SK-N-SH (cell line): ENCODE measurements at regions not wholly inside any gene's neighbourhood (a gene's known extent, or its start where the extent isn't known, plus 50 kb on each side); places are given as distances from the start of the nearest gene placed in this dataset.

ENCODE experiments used
- CTCF ChIA-PET: fragments of 300-600, 350-600 bp; formaldehyde crosslinking; extraction: SDS; loops from one replicate; lab custom pipeline; 2021; lab: Yijun Ruan, JAX
- POLR2A ChIA-PET: fragments of 350-600 bp; sonication (Branson Sonifier 250); formaldehyde crosslinking; extraction: SDS; loops from one replicate; lab custom pipeline; 2020; ENCODE audit warnings: antibody characterized with exemption, inconsistent platforms; lab: Yijun Ruan, JAX
- DNase-seq: peaks from one replicate; pipeline ENCODE4 v3.0.0; 2012
- H2AFZ ChIP-seq: fragments of 200-600 bp; sonication (generic); 2 replicates; pipeline ENCODE4 v1.8.1; 2016; ENCODE audit warnings: antibody characterized with exemption, mild to moderate bottlenecking, low read depth
- H3F3A ChIP-seq: fragments of 200-600 bp; sonication (generic); replicated peaks from 2 replicates; pipeline ENCODE3; 2016; ENCODE audit warnings: antibody characterized with exemption, mild to moderate bottlenecking; ENCODE audit not compliant: insufficient read depth
- H3K27ac ChIP-seq, 2 experiments: fragments of 200-500 bp in 1 of 2; fragments of 200-600 bp in 1 of 2; sonication (Bioruptor generic) in 1 of 2; sonication (generic), shearing (Covaris generic) in 1 of 2; 2 replicates each; pipeline versions ENCODE4 v1.5.1 to v1.6.1; 2014 to 2016; ENCODE audit warnings: low read depth in 2 of 2, inconsistent platforms in 1 of 2, low read length in 1 of 2, mild to moderate bottlenecking in 1 of 2, mixed read lengths in 1 of 2
- H3K27me3 ChIP-seq: fragments of 200-600 bp; sonication (generic), shearing (Covaris generic); 2 replicates; pipeline ENCODE4 v1.6.1; 2016; ENCODE audit warnings: mixed run types; ENCODE audit not compliant: insufficient read depth
- H3K36me3 ChIP-seq, 2 experiments: fragments of 200-500 bp in 1 of 2; fragments of 200-600 bp in 1 of 2; sonication (Bioruptor generic) in 1 of 2; sonication (generic) in 1 of 2; replicated peaks in 1 of 2; 2 replicates each; pipeline versions ENCODE3 to v1.5.1; 2014 to 2016; ENCODE audit warnings: low read length in 1 of 2, mild to moderate bottlenecking in 1 of 2; ENCODE audit not compliant: insufficient read depth in 2 of 2, control insufficient read depth in 1 of 2
- H3K4me1 ChIP-seq, 2 experiments: fragments of 200-500 bp in 1 of 2; fragments of 200-600 bp in 1 of 2; sonication (Bioruptor generic) in 1 of 2; sonication (generic), shearing (Covaris generic) in 1 of 2; 2 replicates each; pipeline versions ENCODE4 v1.5.1 to v1.6.1; 2014 to 2016; ENCODE audit warnings: low read depth in 1 of 2, low read length in 1 of 2, mixed run types in 1 of 2; ENCODE audit not compliant: insufficient read depth in 2 of 2, control insufficient read depth in 1 of 2
- H3K4me2 ChIP-seq: fragments of 200-600 bp; sonication (generic), shearing (Covaris generic); 2 replicates; pipeline ENCODE4 v1.6.1; 2017; ENCODE audit warnings: mixed run types
- H3K4me3 ChIP-seq, 2 experiments: fragments of 200-500 bp in 1 of 2; fragments of 200-600 bp in 1 of 2; sonication (Bioruptor generic) in 1 of 2; sonication (generic), shearing (Covaris generic) in 1 of 2; 2 replicates each; pipeline versions ENCODE4 v1.5.1 to v1.8.1; 2014 to 2016; ENCODE audit warnings: low read depth in 2 of 2, inconsistent platforms in 1 of 2, low read length in 1 of 2, mild to moderate bottlenecking in 1 of 2, mixed read lengths in 1 of 2, moderate library complexity in 1 of 2
- H3K79me2 ChIP-seq: fragments of 200-600 bp; sonication (generic); 2 replicates; pipeline ENCODE4 v1.8.1; 2017; ENCODE audit warnings: mild to moderate bottlenecking; ENCODE audit not compliant: insufficient read depth
- H3K9ac ChIP-seq: fragments of 200-600 bp; sonication (generic); 2 replicates; pipeline ENCODE4 v1.6.1; 2017; ENCODE audit warnings: mixed run types
- H3K9me2 ChIP-seq: fragments of 200-600 bp; sonication (generic); 2 replicates; pipeline ENCODE4 v1.6.1; 2017; ENCODE audit warnings: mixed run types
- H3K9me3 ChIP-seq: fragments of 200-600 bp; sonication (generic); 2 replicates; pipeline ENCODE4 v1.6.1; 2017; ENCODE audit warnings: mixed run types, mild to moderate bottlenecking, moderate library complexity
- H4K20me1 ChIP-seq: fragments of 200-600 bp; sonication (generic); 2 replicates; pipeline ENCODE4 v1.6.1; 2017; ENCODE audit warnings: mild to moderate bottlenecking, mixed run types; ENCODE audit not compliant: insufficient read depth
- CHD2 ChIP-seq: fragments of 150-350 bp; IDR thresholded peaks from 2 replicates; pipeline ENCODE4 v1.6.1; 2018; ENCODE audit warnings: low read length; ENCODE audit not compliant: partially characterized antibody
- CTCF ChIP-seq: fragments of 200-600 bp; sonication (generic); IDR thresholded peaks from 2 replicates; pipeline ENCODE4 v1.6.1; 2017; ENCODE audit warnings: antibody characterized with exemption, mild to moderate bottlenecking, moderate library complexity
- EP300 ChIP-seq, 2 experiments: IDR thresholded peaks; 2 replicates each; pipeline versions ENCODE4 v1.4.0 to v1.6.1; 2012; ENCODE audit warnings: borderline replicate concordance in 1 of 2, low read depth in 1 of 2, low read length in 1 of 2
- FOSL2 ChIP-seq: IDR thresholded peaks from 2 replicates; pipeline ENCODE4 v1.4.0; 2012; ENCODE audit warnings: low read depth, mild to moderate bottlenecking, moderate library complexity, borderline replicate concordance
- FOXJ3 ChIP-seq: sonication (generic); formaldehyde crosslinking; IDR thresholded peaks from 2 replicates; pipeline ENCODE4 v1.5.1; 2020; ENCODE audit warnings: mild to moderate bottlenecking, missing genetic modification reagents
- FOXM1 ChIP-seq: IDR thresholded peaks from 2 replicates; pipeline ENCODE4 v1.4.0; 2012; ENCODE audit warnings: low read depth, mild to moderate bottlenecking
- GABPA ChIP-seq: IDR thresholded peaks from 2 replicates; pipeline ENCODE4 v1.4.0; 2012; ENCODE audit warnings: low read depth, mild to moderate bottlenecking
- JUND ChIP-seq: IDR thresholded peaks from 2 replicates; pipeline ENCODE4 v1.4.0; 2012
- NFIC ChIP-seq: IDR thresholded peaks from 2 replicates; pipeline ENCODE4 v1.4.0; 2012; ENCODE audit warnings: borderline replicate concordance
- PBX3 ChIP-seq: IDR thresholded peaks from 2 replicates; pipeline ENCODE4; 2012
- RCOR1 ChIP-seq: fragments of 150-350 bp; IDR thresholded peaks from 2 replicates; pipeline ENCODE4 v1.6.1; 2017; ENCODE audit warnings: antibody characterized with exemption, low read length
- SIN3A ChIP-seq: IDR thresholded peaks from 2 replicates; pipeline ENCODE4 v1.6.1; 2012; ENCODE audit warnings: low read depth, mild to moderate bottlenecking, low read length, moderate library complexity, borderline replicate concordance
- SMC3 ChIP-seq: IDR thresholded peaks from 2 replicates; pipeline ENCODE4 v1.6.1; 2012; ENCODE audit warnings: low read depth, low read length, improper control_type of control experiment
- TCF12 ChIP-seq: IDR thresholded peaks from 2 replicates; pipeline ENCODE4 v1.4.0; 2012
- TEAD4 ChIP-seq: IDR thresholded peaks from 2 replicates; pipeline ENCODE4 v1.4.0; 2012; ENCODE audit warnings: mild to moderate bottlenecking, borderline replicate concordance; ENCODE audit not compliant: insufficient read depth
- USF1 ChIP-seq: IDR thresholded peaks from 2 replicates; pipeline ENCODE4 v1.4.0; 2012; ENCODE audit warnings: low read depth, borderline replicate concordance
- WGBS: methylation state at CpG from one replicate; pipeline ENCODE4 v1.1.6; 2017; ENCODE audit warnings: low lambda C conversion rate; 5-methylcytosine and 5-hydroxymethylcytosine counted together
- TF ChIP-seq, protein P1 (sequence below): IDR thresholded peaks from 2 replicates; pipeline ENCODE4 v1.4.0; 2012; ENCODE audit warnings: low read depth, borderline replicate concordance

DNA sequence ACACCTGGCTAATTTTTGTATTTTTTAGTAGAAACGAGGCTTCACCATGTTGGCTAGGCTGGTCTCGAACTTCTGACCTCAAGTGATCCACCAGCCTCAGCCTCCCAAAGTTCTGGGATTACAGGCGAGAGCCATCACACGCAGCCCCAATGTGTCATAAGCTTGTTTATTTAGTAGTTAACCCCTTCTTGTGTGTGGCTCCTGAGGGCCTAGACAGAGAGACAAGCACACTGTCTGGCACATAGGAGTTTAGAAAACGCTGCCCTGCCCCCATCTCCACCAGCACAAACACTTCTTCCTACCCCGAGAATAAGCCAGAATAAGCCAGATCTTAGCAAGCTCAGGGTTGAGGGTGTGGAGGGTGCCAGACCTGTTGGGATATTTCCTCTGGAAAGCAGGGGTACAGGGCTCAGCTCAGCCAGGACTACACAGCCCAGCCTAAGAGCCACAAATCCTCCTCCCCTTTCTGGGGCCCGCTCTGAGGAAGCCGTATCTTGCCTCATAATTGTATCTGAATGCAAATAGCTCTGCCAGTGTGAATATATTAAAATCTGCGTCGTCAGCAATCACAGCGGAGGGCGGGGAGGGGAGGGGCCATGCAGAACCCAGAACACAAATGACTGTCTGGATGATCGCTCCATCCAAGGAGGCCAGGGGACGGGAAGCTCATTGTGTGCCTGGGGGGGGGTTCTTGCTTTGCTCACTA, 247.3 kb downstream of the MN1 start:
- H3K27ac ChIP-seq: no peak overlapping the region
- H2AFZ ChIP-seq: no peak overlapping the region
- H3K36me3 ChIP-seq: no peaks in the 10 kb centered on the region
- H4K20me1 ChIP-seq: no peaks in the 10 kb centered on the region
- no peaks in the 10 kb centered on the region for H3K9me2 ChIP-seq
- H3K4me2 ChIP-seq: no peak overlapping the region
- no peaks in the 10 kb centered on the region for H3K4me1 ChIP-seq
- 50% methylated on average over 6 of the region's 14 CpGs for WGBS
- TF ChIP-seq FOXJ3 (no peak), JUND (no peak), SIN3A (no peak), USF1 (no peak), TCF12 (no peak), GABPA (no peak), TEAD4 (no peak), SMC3 (no peak), FOXM1 (no peak), CHD2 (no peak), EP300 (IDR thresholded peaks at IDR 0.05; ENCODE audit: borderline replicate concordance in 1 of 2, low read depth in 1 of 2, low read length in 1 of 2) (no peak), NFIC (no peak), FOSL2 (no peak), CTCF (no peak), RCOR1 (no peak), PBX3 (no peak)
- TF ChIP-seq, protein P1, sequence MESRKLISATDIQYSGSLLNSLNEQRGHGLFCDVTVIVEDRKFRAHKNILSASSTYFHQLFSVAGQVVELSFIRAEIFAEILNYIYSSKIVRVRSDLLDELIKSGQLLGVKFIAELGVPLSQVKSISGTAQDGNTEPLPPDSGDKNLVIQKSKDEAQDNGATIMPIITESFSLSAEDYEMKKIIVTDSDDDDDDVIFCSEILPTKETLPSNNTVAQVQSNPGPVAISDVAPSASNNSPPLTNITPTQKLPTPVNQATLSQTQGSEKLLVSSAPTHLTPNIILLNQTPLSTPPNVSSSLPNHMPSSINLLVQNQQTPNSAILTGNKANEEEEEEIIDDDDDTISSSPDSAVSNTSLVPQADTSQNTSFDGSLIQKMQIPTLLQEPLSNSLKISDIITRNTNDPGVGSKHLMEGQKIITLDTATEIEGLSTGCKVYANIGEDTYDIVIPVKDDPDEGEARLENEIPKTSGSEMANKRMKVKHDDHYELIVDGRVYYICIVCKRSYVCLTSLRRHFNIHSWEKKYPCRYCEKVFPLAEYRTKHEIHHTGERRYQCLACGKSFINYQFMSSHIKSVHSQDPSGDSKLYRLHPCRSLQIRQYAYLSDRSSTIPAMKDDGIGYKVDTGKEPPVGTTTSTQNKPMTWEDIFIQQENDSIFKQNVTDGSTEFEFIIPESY: no peak
- TF ChIP-seq, all 33 proteins: peak for 0
- Histone ChIP-seq H3K79me2 (no peaks in the 10 kb centered on the region), H3K27me3 (no peaks in the 10 kb centered on the region), H3K9me3 (no peaks in the 10 kb centered on the region), H3K9ac (no peak overlapping the region), H3F3A (no peaks in the 10 kb centered on the region), H3K4me3 (no peak overlapping the region)
- ChIA-PET POLR2A (no interaction called here), CTCF (interaction anchor here (1.9 kb wide), 1 partner anchor 16 kb away, joined by 5 read pairs; no protein-coding TSS in a partner anchor)
- DNase-seq: no peak
